ENCODE measurements at regions not wholly inside any gene's neighbourhood (a gene's known extent, or its start where the extent isn't known, plus 50 kb on each side); places are given as distances from the start of the nearest gene placed in this dataset.

DNA sequence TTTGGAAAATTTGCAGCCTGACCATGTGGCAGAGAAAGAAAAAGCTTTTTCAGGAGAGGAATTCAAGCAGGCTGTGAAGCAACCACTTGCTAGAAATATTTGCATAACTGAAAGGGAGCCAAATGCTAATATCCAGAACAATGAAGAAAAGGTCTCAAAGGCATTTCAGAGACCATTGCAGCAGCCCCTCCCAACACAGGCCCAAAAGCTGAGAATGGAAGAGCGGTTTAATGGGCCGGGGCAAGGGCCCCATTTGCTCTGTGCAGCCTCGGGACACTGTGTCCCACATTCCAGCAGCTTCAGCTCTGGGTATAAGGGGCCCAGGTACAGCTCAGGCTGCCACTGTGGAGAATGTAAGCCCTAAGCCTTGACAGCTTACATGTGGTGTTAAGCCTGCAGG, 918.1 kb upstream of the POT1 start:
- TF ChIP-seq, protein P1, sequence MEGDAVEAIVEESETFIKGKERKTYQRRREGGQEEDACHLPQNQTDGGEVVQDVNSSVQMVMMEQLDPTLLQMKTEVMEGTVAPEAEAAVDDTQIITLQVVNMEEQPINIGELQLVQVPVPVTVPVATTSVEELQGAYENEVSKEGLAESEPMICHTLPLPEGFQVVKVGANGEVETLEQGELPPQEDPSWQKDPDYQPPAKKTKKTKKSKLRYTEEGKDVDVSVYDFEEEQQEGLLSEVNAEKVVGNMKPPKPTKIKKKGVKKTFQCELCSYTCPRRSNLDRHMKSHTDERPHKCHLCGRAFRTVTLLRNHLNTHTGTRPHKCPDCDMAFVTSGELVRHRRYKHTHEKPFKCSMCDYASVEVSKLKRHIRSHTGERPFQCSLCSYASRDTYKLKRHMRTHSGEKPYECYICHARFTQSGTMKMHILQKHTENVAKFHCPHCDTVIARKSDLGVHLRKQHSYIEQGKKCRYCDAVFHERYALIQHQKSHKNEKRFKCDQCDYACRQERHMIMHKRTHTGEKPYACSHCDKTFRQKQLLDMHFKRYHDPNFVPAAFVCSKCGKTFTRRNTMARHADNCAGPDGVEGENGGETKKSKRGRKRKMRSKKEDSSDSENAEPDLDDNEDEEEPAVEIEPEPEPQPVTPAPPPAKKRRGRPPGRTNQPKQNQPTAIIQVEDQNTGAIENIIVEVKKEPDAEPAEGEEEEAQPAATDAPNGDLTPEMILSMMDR (IDR thresholded peaks at IDR 0.05): no peak
- no peak for TF ChIP-seq POLR2A (IDR thresholded peaks at IDR 0.05)
